ENCODE measurements at regions not wholly inside any gene's neighbourhood (a gene's known extent, or its start where the extent isn't known, plus 50 kb on each side); places are given as distances from the start of the nearest gene placed in this dataset.

DNA sequence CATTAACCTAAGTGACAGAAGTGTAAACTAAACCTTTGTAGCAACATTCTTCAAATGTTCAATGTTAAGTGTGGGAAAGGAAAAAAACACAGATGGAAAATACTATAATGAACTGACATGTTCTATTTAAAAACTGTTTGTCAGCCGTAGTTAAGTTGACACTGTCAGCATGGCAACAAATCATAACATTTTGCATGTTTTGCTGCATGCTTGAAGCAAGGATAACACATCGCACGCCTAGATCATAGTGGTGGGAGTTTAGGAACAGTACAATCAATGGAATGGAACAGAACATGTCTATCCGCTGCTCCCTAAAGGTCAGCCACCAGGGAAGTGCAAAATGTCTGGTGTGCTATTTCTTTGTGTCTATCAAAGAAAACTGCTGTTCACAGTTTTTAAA lies 62.5 kb upstream of the ESRRG start:
- no peak for ATAC-seq
- DNase-seq (ENCODE audit: low spot score) = no peak

DNA sequence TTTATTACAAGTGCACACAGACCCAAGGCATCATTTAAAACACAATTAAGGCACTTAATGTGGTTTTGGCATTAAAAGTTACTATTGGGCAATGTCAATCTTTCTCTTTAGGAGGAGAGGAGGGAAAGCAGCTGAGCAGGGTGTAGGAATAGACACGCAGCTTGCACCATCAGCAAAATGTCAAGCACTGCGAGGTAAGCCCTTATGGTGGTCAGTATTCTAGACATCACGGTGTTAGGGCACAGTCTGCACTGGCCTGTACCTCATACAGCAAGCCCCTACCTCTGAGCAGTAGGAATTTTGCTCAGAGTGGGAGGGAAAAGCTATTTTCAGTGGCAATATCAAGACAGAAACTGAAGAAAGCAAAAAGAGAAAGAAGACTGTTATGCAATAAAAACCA lies 62.0 kb upstream of the ESRRG start:
- DNase-seq (ENCODE audit: low spot score) (no peak), ATAC-seq (no peak)

- ATAC-seq = no peak
- no peak for DNase-seq (ENCODE audit: low spot score)
These were observed 56.5 kb upstream of the ESRRG start for GRCh38 chr1:216779686-216780085.

- no peak for ATAC-seq
- DNase-seq (ENCODE audit: low spot score) = no peak
These were observed 55.5 kb upstream of the ESRRG start for GRCh38 chr1:216778737-216779136.

- DNase-seq (ENCODE audit: low spot score) (no peak), ATAC-seq (no peak)
These were observed 53.9 kb upstream of the ESRRG start for GRCh38 chr1:216777148-216777547.
